Ovary (tissue), 7 donors: ENCODE measurements at regions not wholly inside any gene's neighbourhood (a gene's known extent, or its start where the extent isn't known, plus 50 kb on each side); places are given as distances from the start of the nearest gene placed in this dataset.

Experiments used
- DNase-seq, 5 donors: peaks; one replicate each; pipeline ENCODE4 v3.0.0-alpha.2; 2019 to 2020
- H3K27ac ChIP-seq, 2 donors: fragments of 200-600 bp; one replicate each; pipeline versions ENCODE4 v1.5.1 to v1.8.0; 2019 to 2022
- H3K27me3 ChIP-seq: fragments of 200-600 bp; one replicate; pipeline ENCODE4 v1.8.0; 2022
- H3K36me3 ChIP-seq: fragments of 200-600 bp; sonication (generic); one replicate; pipeline ENCODE4 v1.5.1; 2019
- H3K4me1 ChIP-seq: one replicate; pipeline ENCODE4 v1.8.1; 2013; ENCODE audit warnings: mild to moderate bottlenecking, moderate library complexity; ENCODE audit not compliant: insufficient read depth
- H3K4me3 ChIP-seq: fragments of 200-600 bp; sonication (generic); one replicate; pipeline ENCODE4 v1.5.1; 2017
- H3K9me3 ChIP-seq, 2 donors: fragments of 200-600 bp in 1 of 2; sonication (generic) in 1 of 2; one replicate each; pipeline versions ENCODE4 v1.5.1 to v1.8.1; 2013 to 2019; ENCODE audit warnings: mild to moderate bottlenecking in 1 of 2, moderate library complexity in 1 of 2
- CTCF ChIP-seq, 3 donors: fragments of 450-650 bp in 2 of 3; fragments of 200-600 bp in 1 of 3; IDR thresholded peaks; one replicate each; pipeline versions ENCODE4 v1.5.1 to v1.8.0; 2016 to 2022; ENCODE audit warnings: antibody characterized with exemption in 3 of 3, mild to moderate bottlenecking in 1 of 3
- EP300 ChIP-seq: sonication (generic); formaldehyde crosslinking; IDR thresholded peaks from one replicate; pipeline ENCODE4 v1.6.1; 2017; ENCODE audit warnings: antibody characterized with exemption
- POLR2A ChIP-seq: fragments of 450-650 bp; IDR thresholded peaks from one replicate; pipeline ENCODE4 v1.6.1; 2017; ENCODE audit warnings: antibody characterized with exemption, mild to moderate bottlenecking, moderate library complexity
- WGBS, 3 donors: extraction: QIAGEN DNeasy Blood & Tissue Kit in 1 of 3; methylation state at CpG; one replicate each; pipeline versions ENCODE4 v1.1.5 to v1.1.7; 2013 to 2017; 5-methylcytosine and 5-hydroxymethylcytosine counted together
- intact Hi-C, 4 donors: fragments of 100-400 bp; cut with DNase I; formaldehyde crosslinking; loops; one replicate each; pipeline versions ENCODE4 v1.11.0 to v1.15.1; 2022 to 2023
- donor health status: DM: no; HTN: no; CAD: no; lungs with moderate emphysema.
- donor health status: DM: no; HTN: no; CAD: no.
- donor health status: Bipolar disorder and iron deficiency.
- donor health status: DM: no; HTN: no; CAD: no.
- donor health status: DM: yes; HTN: yes; CAD: no.

- Histone ChIP-seq H3K36me3 (no peaks in the 10 kb centered on the region), H3K4me1 (no peaks in the 10 kb centered on the region), H3K27ac (no peak overlapping the region), H3K9me3 (no peaks in the 10 kb centered on the region), H3K27me3 (no peaks in the 10 kb centered on the region), H3K4me3 (no peak overlapping the region)
- WGBS, 3 donors, result 60 to 64% (median 62%) methylated on average over 2 of the region's 2 CpGs
- intact Hi-C loops, result no loop called here
- TF ChIP-seq CTCF (IDR thresholded peaks at IDR 0.05), result no peak
- TF ChIP-seq POLR2A, result no peak
- no peak for TF ChIP-seq EP300
- no peak for DNase-seq
Observed at GRCh38 chr20:16965401-16965800, 217.2 kb downstream of the OTOR start.

- no peak overlapping the region for H3K4me3 ChIP-seq
- no peaks in the 10 kb centered on the region for H3K27me3 ChIP-seq
- no peaks in the 10 kb centered on the region for H3K9me3 ChIP-seq
- intact Hi-C loops, result no loop called here
- no peaks in the 10 kb centered on the region for H3K4me1 ChIP-seq
- WGBS, 3 donors, result 85 to 88% (median 87%) methylated on average over 3 of the region's 3 CpGs
- no peak for DNase-seq
- H3K27ac ChIP-seq, result no peak overlapping the region
- H3K36me3 ChIP-seq, result no peaks in the 10 kb centered on the region
- TF ChIP-seq POLR2A (no peak), EP300 (no peak), CTCF (IDR thresholded peaks at IDR 0.05) (no peak)
Observed at GRCh38 chr20:16966276-16966880, 218.2 kb downstream of the OTOR start.

DNA sequence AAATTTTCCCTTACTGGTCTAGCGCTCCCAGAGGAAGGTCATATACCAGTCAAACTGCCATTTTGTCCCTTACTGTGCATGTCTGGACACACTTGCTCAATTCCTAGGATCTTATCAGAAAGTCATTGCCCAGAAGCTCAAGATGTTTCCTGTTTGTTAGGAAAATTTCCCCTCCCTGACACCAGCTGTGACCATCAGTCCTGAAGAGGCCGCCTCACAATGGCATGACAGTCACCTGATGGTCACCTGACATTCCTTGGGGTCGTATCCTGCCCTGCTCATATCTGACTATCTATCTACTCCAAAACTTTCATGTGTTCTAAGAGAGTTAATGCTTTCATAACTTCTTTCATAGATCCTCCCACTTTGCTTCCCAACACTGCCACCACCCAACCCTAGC, 219.9 kb downstream of the OTOR start:
- Histone ChIP-seq H3K4me1 (no peaks in the 10 kb centered on the region), H3K36me3 (no peaks in the 10 kb centered on the region), H3K27ac (no peak overlapping the region), H3K9me3 (no peaks in the 10 kb centered on the region), H3K27me3 (no peaks in the 10 kb centered on the region), H3K4me3 (no peak overlapping the region)
- intact Hi-C loops, result no loop called here
- no peak for DNase-seq
- TF ChIP-seq POLR2A, result no peak
- 81 to 86% (median 82%) methylated on average over 3 of the region's 3 CpGs for whole genome bisulfite sequencing, 3 donors

DNA sequence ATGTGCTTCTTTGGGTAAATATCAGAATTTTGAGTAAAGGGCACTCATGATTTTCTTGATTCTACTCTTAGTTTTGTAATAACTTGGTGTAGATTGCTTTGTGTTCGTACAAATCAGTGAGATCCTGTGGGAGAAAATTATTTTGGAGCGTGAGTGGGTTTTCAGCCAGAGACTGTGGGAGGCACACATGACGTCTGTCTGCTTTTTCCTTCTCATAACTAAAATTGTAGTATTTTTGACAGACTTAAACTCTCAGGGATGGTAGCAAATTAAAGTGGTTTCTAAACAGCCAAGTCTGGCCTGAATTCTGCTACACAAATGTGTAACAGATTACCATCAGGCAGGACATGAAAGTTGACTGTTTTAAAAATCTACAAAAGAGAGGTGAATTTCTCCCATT, 222.6 kb downstream of the OTOR start:
- no peaks in the 10 kb centered on the region for H3K27me3 ChIP-seq
- H3K4me1 ChIP-seq, result no peaks in the 10 kb centered on the region
- no peak overlapping the region for H3K27ac ChIP-seq
- WGBS, 3 donors, result 11 to 22% (median 13%) methylated on average over 3 of the region's 3 CpGs
- no peak for TF ChIP-seq POLR2A
- no peak for TF ChIP-seq EP300
- no peak for TF ChIP-seq CTCF (IDR thresholded peaks at IDR 0.05)
- no peak for DNase-seq
- no peak overlapping the region for H3K4me3 ChIP-seq
- no peaks in the 10 kb centered on the region for H3K9me3 ChIP-seq
- intact Hi-C loops, result no loop called here
- H3K36me3 ChIP-seq, result no peaks in the 10 kb centered on the region

GRCh38 chr20:16974080-16974854, 226.1 kb downstream of the OTOR start:
- DNase-seq, result no peak
- H3K27me3 ChIP-seq, result no peaks in the 10 kb centered on the region
- WGBS, 3 donors, result 96% methylated on average over 18 to 20 of the region's 20 CpGs
- no peaks in the 10 kb centered on the region for H3K4me1 ChIP-seq
- no peak for TF ChIP-seq EP300
- no peak for TF ChIP-seq CTCF (IDR thresholded peaks at IDR 0.05)
- TF ChIP-seq POLR2A, result no peak
- intact Hi-C loops, result no loop called here
- no peaks in the 10 kb centered on the region for H3K9me3 ChIP-seq
- H3K27ac ChIP-seq, result no peak overlapping the region
- no peak overlapping the region for H3K4me3 ChIP-seq
- no peaks in the 10 kb centered on the region for H3K36me3 ChIP-seq
